ENCODE measurements at regions not wholly inside any gene's neighbourhood (a gene's known extent, or its start where the extent isn't known, plus 50 kb on each side); places are given as distances from the start of the nearest gene placed in this dataset.
"Not testable (repeated sequence)": the region's sequence is repeated elsewhere in the genome, so short reads cannot be mapped to it uniquely, and the experiment has no call there.

DNA sequence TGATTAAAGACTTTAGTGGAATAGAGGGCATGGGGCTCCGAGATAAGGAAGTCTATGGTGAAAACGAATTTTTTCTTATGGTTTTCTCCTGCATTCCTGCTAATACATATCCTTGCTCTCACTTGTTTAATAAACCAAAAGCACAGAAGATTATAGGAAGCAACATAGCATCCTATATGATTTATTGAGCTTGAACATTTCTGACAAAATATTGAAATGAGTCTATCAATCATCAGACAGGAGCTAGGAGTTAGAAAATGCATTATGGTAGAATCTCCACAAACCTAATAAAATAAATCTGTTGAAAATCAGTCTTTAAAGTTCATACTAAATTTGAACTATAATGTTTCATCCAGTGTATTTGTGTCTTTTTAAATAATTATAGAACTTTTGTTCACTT lies 554.6 kb upstream of the RGMB start:
- Histone ChIP-seq H3K36me3 (no peaks in the 10 kb centered on the region), H3K4me1 (no peaks in the 10 kb centered on the region), H3K27ac (no peak overlapping the region), H3K27me3 (no peaks in the 10 kb centered on the region), H3K4me3 (no peak overlapping the region), H3K9me3 (no peaks in the 10 kb centered on the region)
- intact Hi-C loops (cut with DNase I): no loop called here
- DNase-seq (ENCODE audit: extremely low spot score in 2 of 2): no peak
- TF ChIP-seq, protein P1, sequence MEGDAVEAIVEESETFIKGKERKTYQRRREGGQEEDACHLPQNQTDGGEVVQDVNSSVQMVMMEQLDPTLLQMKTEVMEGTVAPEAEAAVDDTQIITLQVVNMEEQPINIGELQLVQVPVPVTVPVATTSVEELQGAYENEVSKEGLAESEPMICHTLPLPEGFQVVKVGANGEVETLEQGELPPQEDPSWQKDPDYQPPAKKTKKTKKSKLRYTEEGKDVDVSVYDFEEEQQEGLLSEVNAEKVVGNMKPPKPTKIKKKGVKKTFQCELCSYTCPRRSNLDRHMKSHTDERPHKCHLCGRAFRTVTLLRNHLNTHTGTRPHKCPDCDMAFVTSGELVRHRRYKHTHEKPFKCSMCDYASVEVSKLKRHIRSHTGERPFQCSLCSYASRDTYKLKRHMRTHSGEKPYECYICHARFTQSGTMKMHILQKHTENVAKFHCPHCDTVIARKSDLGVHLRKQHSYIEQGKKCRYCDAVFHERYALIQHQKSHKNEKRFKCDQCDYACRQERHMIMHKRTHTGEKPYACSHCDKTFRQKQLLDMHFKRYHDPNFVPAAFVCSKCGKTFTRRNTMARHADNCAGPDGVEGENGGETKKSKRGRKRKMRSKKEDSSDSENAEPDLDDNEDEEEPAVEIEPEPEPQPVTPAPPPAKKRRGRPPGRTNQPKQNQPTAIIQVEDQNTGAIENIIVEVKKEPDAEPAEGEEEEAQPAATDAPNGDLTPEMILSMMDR (IDR thresholded peaks at IDR 0.05): no peak

DNA sequence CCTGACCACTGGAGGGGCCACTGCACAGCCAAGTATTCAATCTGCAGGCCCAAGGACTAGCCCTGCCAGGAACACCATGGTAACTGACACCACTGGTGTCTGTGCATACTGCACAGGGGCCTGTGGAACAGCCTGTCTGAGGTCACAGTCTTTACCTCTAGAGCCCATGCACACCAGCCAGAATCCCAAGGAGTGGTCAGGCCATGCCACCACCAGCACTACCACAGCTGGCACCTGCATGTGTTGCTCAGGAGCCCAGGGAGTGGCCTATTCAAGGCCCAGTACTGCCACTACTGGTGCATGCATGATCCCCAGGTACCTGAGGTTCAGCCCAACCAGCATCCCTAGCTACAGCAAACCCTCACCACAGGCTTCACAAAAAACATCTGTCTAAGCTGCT lies 546.0 kb upstream of the RGMB start:
- DNase-seq (ENCODE audit: extremely low spot score in 2 of 2): no peak
- H3K27me3 ChIP-seq: no peaks in the 10 kb centered on the region

GRCh38 chr5:98231089-98231488 lies 542.4 kb upstream of the RGMB start:
- no peaks in the 10 kb centered on the region for H3K27me3 ChIP-seq
- DNase-seq (ENCODE audit: extremely low spot score in 2 of 2): no peak
- intact Hi-C loops (cut with DNase I): no loop called here
- no peaks in the 10 kb centered on the region for H3K9me3 ChIP-seq
- no peaks in the 10 kb centered on the region for H3K4me1 ChIP-seq
- no peaks in the 10 kb centered on the region for H3K36me3 ChIP-seq
- no peak overlapping the region for H3K4me3 ChIP-seq
- TF ChIP-seq, protein P1 (IDR thresholded peaks at IDR 0.05): no peak
- no peak for TF ChIP-seq POLR2A (IDR thresholded peaks at IDR 0.05)
- no peak for TF ChIP-seq POLR2AphosphoS5 (IDR thresholded peaks at IDR 0.05; ENCODE audit: insufficient read depth in 1 of 2, low read depth in 1 of 2)
- no peak overlapping the region for H3K27ac ChIP-seq

More for the DNA sequence above, 546.0 kb upstream of the RGMB start:
- intact Hi-C loops (cut with DNase I): no loop called here
- Histone ChIP-seq H3K27ac (no peak overlapping the region), H3K9me3 (no peaks in the 10 kb centered on the region), H3K36me3 (no peaks in the 10 kb centered on the region), H3K4me1 (no peaks in the 10 kb centered on the region), H3K4me3 (no peak overlapping the region)
- TF ChIP-seq, protein P1 (IDR thresholded peaks at IDR 0.05): no peak

DNA sequence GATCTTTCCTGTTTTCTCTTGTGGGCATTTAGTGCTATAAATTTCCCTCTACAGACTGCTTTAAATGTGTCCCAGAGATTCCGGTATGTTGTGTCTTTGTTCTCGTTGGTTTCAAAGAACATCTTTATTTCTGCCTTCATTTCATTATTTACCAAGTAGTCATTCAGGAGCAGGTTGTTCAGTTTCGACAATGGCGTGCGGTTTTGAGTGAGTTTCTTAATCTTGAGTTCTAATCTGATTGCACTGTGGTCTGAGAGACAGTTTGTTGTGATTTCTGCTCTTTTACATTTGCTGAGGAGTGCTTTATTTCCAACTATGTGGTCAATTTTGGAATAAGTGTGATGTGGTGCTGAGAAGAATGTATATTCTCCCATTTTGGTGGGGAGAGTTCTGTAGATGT lies 535.7 kb upstream of the RGMB start:
- H3K36me3 ChIP-seq; intact Hi-C loops (cut with DNase I); H3K27ac ChIP-seq; H3K4me1 ChIP-seq; H3K4me3 ChIP-seq; DNase-seq (ENCODE audit: extremely low spot score in 2 of 2); H3K9me3 ChIP-seq; H3K27me3 ChIP-seq: not testable (repeated sequence)

GRCh38 chr5:98243972-98244371 lies 529.5 kb upstream of the RGMB start:
- no peak for TF ChIP-seq POLR2A (IDR thresholded peaks at IDR 0.05)
- TF ChIP-seq, protein P1 (IDR thresholded peaks at IDR 0.05): no peak
- TF ChIP-seq POLR2AphosphoS5 (IDR thresholded peaks at IDR 0.05; ENCODE audit: insufficient read depth in 1 of 2, low read depth in 1 of 2): no peak
- no peak for DNase-seq (ENCODE audit: extremely low spot score in 2 of 2)
- Histone ChIP-seq H3K36me3 (no peaks in the 10 kb centered on the region), H3K27ac (no peak overlapping the region), H3K4me3 (no peak overlapping the region), H3K4me1 (no peaks in the 10 kb centered on the region), H3K9me3 (no peaks in the 10 kb centered on the region), H3K27me3 (no peaks in the 10 kb centered on the region)
- intact Hi-C loops (cut with DNase I): no loop called here

GRCh38 chr5:98248949-98249348 lies 524.5 kb upstream of the RGMB start:
- Histone ChIP-seq H3K4me3 (no peak overlapping the region), H3K27ac (no peak overlapping the region), H3K9me3 (no peaks in the 10 kb centered on the region), H3K4me1 (no peaks in the 10 kb centered on the region), H3K27me3 (no peaks in the 10 kb centered on the region), H3K36me3 (no peaks in the 10 kb centered on the region)
- DNase-seq (ENCODE audit: extremely low spot score in 2 of 2): no peak
- intact Hi-C loops (cut with DNase I): no loop called here
- TF ChIP-seq POLR2AphosphoS5 (IDR thresholded peaks at IDR 0.05; ENCODE audit: insufficient read depth in 1 of 2, low read depth in 1 of 2): no peak
- no peak for TF ChIP-seq POLR2A (IDR thresholded peaks at IDR 0.05)
- TF ChIP-seq, protein P1 (IDR thresholded peaks at IDR 0.05): no peak
